HUES64 (cell line): ENCODE measurements at regions not wholly inside any gene's neighbourhood (a gene's known extent, or its start where the extent isn't known, plus 50 kb on each side); places are given as distances from the start of the nearest gene placed in this dataset.

ENCODE experiments used
- H3K27ac ChIP-seq: 2 replicates; pipeline ENCODE4 v1.7.0; 2013; ENCODE audit warnings: low read depth, low read length, inconsistent platforms
- H3K27me3 ChIP-seq: 2 replicates; pipeline ENCODE4 v1.6.1; 2013; ENCODE audit warnings: mild to moderate bottlenecking, low read length; ENCODE audit not compliant: insufficient read depth
- H3K36me3 ChIP-seq: 2 replicates; pipeline ENCODE4 v1.6.1; 2013; ENCODE audit warnings: mild to moderate bottlenecking, low read length; ENCODE audit not compliant: insufficient read depth
- H3K4me1 ChIP-seq: 2 replicates; pipeline ENCODE4 v1.6.1; 2013; ENCODE audit warnings: mild to moderate bottlenecking, low read length, moderate library complexity; ENCODE audit not compliant: insufficient read depth
- H3K4me3 ChIP-seq: 2 replicates; pipeline ENCODE4 v1.5.1; 2013; ENCODE audit warnings: mild to moderate bottlenecking, low read length, moderate library complexity
- H3K9ac ChIP-seq: 2 replicates; pipeline ENCODE4 v1.6.1; 2013; ENCODE audit warnings: mild to moderate bottlenecking, low read depth, low read length
- H3K9me3 ChIP-seq: 2 replicates; pipeline ENCODE4 v1.6.1; 2013; ENCODE audit warnings: low read depth, low read length; ENCODE audit not compliant: insufficient read depth
- WGBS: fragments of 150-250, 120-280 bp; methylation state at CpG from one replicate; pipeline ENCODE4 v1.1.7; 2013; ENCODE audit warnings: missing lambda C conversion rate; 5-methylcytosine and 5-hydroxymethylcytosine counted together

DNA sequence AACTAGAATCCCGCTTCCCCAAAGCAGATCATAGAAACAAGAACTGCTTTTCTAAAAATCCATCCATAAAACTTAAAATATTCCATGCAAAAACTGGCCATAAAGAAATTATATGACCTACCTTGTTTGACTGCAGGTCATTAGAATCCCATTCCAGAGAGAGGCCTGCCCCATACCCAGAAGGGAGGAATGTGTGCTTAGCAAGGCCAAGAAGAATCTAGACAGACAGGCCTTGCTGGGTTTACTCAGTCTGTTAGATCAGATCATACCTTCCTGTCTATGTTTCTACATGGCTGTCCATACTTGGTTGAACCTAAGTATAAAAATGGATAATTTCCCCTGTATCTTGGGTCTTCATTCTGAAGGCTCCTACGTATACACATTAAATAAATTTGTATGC lies 358.8 kb upstream of the TRPC7 start:
- Histone ChIP-seq H3K27ac (no peak overlapping the region), H3K4me1 (no peaks in the 10 kb centered on the region), H3K9me3 (no peaks in the 10 kb centered on the region), H3K36me3 (no peaks in the 10 kb centered on the region), H3K9ac (no peak overlapping the region), H3K27me3 (no peaks in the 10 kb centered on the region), H3K4me3 (no peak overlapping the region)
- WGBS: 97% methylated on average over 2 of the region's 2 CpGs

DNA sequence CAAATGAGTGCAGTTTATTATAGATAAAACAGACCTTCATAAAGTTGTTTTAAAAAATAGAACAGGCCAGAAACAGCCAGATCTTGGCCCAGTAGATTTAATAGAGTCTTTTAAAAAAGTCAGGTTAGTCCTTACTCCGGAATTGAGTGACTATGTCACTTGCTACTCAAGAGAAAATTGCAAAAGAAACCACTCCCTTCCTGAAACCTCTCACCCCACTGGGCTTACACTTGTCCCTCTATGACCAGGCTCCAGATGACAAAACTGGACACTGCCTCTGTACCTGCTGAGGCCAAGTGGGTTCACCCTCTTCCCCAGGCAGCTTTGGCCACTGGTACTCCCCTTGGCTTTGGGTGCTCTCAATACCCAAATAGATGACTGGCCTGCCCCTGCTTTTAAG lies 357.2 kb upstream of the TRPC7 start:
- H3K36me3 ChIP-seq: no peaks in the 10 kb centered on the region
- no peaks in the 10 kb centered on the region for H3K4me1 ChIP-seq
- no peaks in the 10 kb centered on the region for H3K27me3 ChIP-seq
- 96% methylated on average over 1 of the region's 1 CpG for WGBS
- no peak overlapping the region for H3K9ac ChIP-seq
- H3K4me3 ChIP-seq: no peak overlapping the region
- H3K27ac ChIP-seq: no peak overlapping the region
- H3K9me3 ChIP-seq: no peaks in the 10 kb centered on the region

DNA sequence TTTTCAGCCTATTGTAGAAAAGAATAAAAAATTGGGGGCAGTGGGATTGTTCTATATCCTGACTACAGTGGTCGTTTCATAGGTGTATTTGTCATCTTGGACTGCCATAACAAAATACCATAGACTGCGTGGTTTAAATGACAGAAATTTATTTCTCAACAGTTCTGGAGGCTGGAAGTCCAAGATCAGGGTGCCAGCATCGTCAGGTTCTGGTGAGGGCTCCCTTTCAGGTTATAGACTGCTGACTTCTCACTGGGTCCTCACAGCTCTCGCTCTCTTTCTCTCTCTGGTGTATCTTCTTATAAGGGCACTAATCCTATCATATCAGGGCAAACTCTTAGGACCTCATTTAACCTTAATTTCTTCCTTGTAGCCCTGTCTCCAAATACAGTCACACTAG lies 356.7 kb upstream of the TRPC7 start:
- Histone ChIP-seq H3K27me3 (no peaks in the 10 kb centered on the region), H3K9ac (no peak overlapping the region), H3K27ac (no peak overlapping the region), H3K4me1 (no peaks in the 10 kb centered on the region), H3K4me3 (no peak overlapping the region), H3K9me3 (no peaks in the 10 kb centered on the region), H3K36me3 (no peaks in the 10 kb centered on the region)
- WGBS: 97% methylated on average over 4 of the region's 4 CpGs

DNA sequence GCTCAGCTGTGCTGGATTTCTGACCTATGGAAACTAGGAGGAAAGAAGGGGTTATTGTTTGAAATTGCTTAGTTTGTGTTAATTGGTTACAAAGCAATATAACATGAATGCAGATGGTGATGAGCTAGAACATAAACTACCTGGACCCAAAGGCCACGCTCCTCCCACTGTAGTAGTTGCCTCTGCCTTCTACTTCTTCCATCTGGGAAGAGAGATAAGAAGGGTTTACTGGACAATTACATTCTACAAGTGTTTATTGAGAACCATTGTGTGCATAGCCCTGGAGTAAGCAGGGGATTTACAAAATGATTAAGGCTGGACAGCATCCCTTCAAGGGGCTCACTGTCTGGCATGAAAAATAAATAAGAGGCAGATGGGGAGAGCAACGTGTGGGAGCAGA lies 355.3 kb upstream of the TRPC7 start:
- Histone ChIP-seq H3K9ac (no peak overlapping the region), H3K4me3 (no peak overlapping the region), H3K27ac (no peak overlapping the region)

DNA sequence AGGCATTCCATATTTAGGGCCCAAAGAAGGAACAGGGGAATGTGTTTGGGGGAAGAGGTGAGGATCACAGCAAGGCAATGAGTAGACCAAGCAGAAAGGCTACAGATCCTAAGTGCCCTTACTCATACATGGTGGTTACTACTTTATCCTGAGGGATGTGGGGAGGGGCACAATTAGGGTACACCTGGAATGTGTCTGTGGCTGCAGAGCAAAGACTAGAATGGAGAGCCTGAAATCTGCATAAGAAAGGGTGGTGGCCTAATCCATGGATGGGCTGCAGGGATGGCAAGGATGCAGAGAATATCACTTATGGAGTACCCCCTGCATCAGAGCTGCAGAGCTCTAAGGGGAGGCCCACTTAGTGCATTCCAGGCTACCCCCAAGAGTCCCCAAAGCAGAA lies 352.6 kb upstream of the TRPC7 start:
- H3K9me3 ChIP-seq: 0 out of 2 replicates have a peak, but pooled peaks cover 3% of the 10 kb centered on the region
- no peak overlapping the region for H3K4me3 ChIP-seq
- H3K36me3 ChIP-seq: no peaks in the 10 kb centered on the region
- no peaks in the 10 kb centered on the region for H3K4me1 ChIP-seq
- no peak overlapping the region for H3K27ac ChIP-seq
- H3K27me3 ChIP-seq: no peaks in the 10 kb centered on the region
- no peak overlapping the region for H3K9ac ChIP-seq

More for the DNA sequence above, 355.3 kb upstream of the TRPC7 start:
- 90% methylated on average over 2 of the region's 2 CpGs for WGBS
- no peaks in the 10 kb centered on the region for H3K27me3 ChIP-seq
- no peaks in the 10 kb centered on the region for H3K9me3 ChIP-seq
- H3K4me1 ChIP-seq: no peaks in the 10 kb centered on the region
- H3K36me3 ChIP-seq: no peaks in the 10 kb centered on the region

DNA sequence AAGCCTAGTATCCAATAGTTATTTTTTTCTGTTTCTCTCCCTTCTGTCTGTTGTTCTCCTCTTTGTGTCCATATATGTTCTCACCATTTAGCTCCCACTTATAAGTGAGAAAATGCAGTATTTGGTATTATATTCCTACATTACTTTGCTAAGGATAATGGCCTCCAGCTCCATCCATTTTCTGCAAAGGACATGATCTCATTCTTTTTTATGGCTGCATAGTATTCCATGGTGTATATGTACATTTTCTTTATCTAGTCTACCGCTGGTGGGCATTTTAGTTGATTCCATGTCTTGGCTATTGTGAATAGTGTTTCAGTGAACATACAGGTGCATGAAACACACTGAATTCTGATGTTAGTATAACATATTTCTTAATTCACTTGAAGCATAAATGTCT lies 348.9 kb upstream of the TRPC7 start:
- Histone ChIP-seq H3K36me3 (no peaks in the 10 kb centered on the region), H3K27me3 (no peaks in the 10 kb centered on the region), H3K4me1 (no peaks in the 10 kb centered on the region), H3K9me3 (0 out of 2 replicates have a peak, but pooled peaks cover 3% of the 10 kb centered on the region), H3K9ac (no peak overlapping the region), H3K27ac (no peak overlapping the region), H3K4me3 (no peak overlapping the region)
- 100% methylated on average over 1 of the region's 1 CpG for WGBS

DNA sequence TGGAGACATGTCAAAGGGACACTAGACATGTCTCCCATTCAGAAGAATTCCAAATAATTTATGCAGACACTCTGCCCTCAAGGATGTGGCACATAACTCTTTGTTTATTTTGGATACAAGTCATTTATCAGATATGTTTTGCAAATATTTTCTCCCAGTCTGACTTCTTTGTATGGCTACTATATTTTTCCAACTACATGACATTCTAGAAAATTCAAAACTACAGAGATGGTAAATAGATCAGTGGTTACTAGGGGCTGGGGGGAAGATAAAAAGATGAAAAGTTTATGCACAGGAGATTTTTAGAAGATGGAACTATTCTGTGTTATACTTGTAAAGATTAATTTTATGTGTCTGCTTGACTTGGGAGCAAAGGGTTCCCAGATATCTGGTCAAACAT lies 347.3 kb upstream of the TRPC7 start:
- Histone ChIP-seq H3K27ac (no peak overlapping the region), H3K4me3 (no peak overlapping the region), H3K9me3 (0 out of 2 replicates have a peak, but pooled peaks cover 3% of the 10 kb centered on the region), H3K9ac (no peak overlapping the region), H3K27me3 (no peaks in the 10 kb centered on the region), H3K36me3 (no peaks in the 10 kb centered on the region), H3K4me1 (no peaks in the 10 kb centered on the region)

DNA sequence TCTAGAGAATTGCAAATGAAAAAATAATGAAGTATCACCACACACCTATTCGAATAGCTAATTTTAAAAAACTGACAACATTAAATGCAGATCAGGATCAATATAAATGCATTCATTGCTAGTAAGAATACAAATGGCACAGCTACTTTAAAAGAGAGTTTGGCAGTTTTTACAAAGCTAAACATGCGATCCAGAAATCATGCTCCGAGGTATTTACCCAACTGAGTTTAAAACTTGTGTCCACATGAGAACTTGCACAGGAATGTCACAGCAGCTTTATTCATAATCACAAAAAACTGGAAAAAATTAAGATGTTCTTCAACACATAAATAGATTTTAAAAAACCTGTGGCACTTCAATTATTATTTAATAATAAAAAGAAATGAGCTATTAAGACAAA lies 345.5 kb upstream of the TRPC7 start:
- 94% methylated on average over 3 of the region's 3 CpGs for WGBS
- Histone ChIP-seq H3K27me3 (no peaks in the 10 kb centered on the region), H3K4me1 (no peaks in the 10 kb centered on the region), H3K36me3 (no peaks in the 10 kb centered on the region), H3K4me3 (no peak overlapping the region), H3K9me3 (0 out of 2 replicates have a peak, but pooled peaks cover 3% of the 10 kb centered on the region), H3K9ac (no peak overlapping the region), H3K27ac (no peak overlapping the region)

DNA sequence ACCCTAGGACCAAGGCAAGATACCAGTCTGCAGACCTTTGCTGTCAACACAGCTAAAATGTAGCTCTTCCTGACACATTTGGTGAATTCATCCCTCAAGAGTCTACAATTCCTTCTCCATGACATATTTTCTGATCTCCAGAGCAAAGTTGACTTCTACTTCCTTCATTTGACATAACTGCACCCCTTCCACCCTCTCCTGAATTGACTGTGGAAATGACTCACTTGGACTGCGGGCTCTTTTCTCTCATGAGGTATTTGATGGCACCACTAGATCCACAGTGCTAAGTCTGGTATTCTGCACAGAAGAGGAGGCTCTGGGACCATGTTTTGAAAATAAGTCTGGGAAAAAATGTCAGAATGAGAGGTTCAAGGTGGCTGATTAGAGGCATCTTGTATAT lies 338.4 kb upstream of the TRPC7 start:
- WGBS: 95% methylated on average over 1 of the region's 1 CpG
- Histone ChIP-seq H3K9ac (no peak overlapping the region), H3K9me3 (no peaks in the 10 kb centered on the region), H3K27me3 (no peaks in the 10 kb centered on the region), H3K4me1 (no peaks in the 10 kb centered on the region), H3K4me3 (no peak overlapping the region), H3K27ac (no peak overlapping the region), H3K36me3 (no peaks in the 10 kb centered on the region)

DNA sequence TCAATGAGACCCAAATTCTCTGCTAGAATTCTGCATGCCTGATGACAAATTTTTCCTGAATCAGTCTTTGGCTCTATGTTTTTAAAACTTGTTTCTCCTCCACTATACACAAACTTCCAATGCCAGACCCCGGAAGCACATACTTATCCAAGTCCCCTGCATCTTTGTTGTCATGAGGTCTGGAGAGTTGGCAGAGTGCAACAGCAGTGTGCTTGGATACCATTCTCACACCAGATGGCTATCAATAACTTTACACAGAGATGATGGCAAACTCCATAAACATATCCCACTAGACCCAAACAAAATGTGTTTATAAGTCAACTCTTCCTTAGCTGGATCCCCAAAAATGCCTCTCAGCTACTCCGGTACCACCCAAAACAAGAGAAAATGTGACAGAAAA lies 337.7 kb upstream of the TRPC7 start:
- Histone ChIP-seq H3K9ac (no peak overlapping the region), H3K27ac (no peak overlapping the region), H3K27me3 (no peaks in the 10 kb centered on the region), H3K4me1 (no peaks in the 10 kb centered on the region), H3K9me3 (no peaks in the 10 kb centered on the region), H3K36me3 (no peaks in the 10 kb centered on the region), H3K4me3 (no peak overlapping the region)
- WGBS: 98% methylated on average over 2 of the region's 2 CpGs

DNA sequence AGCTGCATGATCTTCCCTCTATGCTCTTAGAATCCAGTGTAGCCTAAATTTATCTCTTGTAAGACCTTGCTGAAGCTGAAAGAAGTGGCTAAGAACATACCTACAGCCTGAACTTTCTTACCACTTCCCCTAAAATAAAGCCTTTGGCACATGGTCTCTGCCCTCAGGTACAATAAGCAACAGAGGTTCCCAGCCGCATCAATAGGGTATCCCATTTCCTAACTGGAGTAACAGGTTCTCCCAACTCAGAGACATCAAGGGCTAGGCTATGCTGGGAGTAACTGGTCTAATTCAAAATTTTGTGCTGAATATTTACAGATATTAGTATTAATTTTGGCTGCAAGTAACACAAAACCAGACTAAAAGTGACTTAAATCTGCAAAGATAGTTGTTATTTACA lies 335.8 kb upstream of the TRPC7 start:
- peaks cover 9% of the 10 kb centered on the region; the same call in 1 of the 2 replicates for H3K4me1 ChIP-seq
- H3K27me3 ChIP-seq: no peaks in the 10 kb centered on the region
- 100% methylated on average over 1 of the region's 1 CpG for WGBS
- H3K4me3 ChIP-seq: no peak overlapping the region
- no peaks in the 10 kb centered on the region for H3K36me3 ChIP-seq
- H3K9ac ChIP-seq: no peak overlapping the region
- no peak overlapping the region for H3K27ac ChIP-seq
- no peaks in the 10 kb centered on the region for H3K9me3 ChIP-seq

DNA sequence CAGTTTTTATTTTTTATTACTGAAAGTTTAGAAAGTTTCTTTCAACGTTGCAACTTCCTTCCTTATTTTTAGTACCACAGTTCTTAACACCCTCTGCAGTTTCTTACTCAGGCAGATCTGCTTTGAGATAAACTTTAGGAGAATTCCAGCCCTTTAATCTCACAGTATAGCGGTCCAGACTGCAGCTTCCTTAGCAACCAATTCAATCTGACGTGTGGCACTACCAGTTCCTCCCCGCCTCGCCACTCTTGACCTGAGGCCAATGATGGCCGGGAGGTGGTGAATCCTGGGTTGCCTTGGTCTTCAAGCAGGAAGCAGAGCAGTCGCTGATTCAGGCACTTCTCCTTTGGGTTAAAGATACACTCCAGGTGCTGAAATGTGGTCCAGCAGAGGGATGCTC lies 334.3 kb upstream of the TRPC7 start:
- WGBS: 86% methylated on average over 7 of the region's 7 CpGs
- Histone ChIP-seq H3K4me1 (peaks cover 9% of the 10 kb centered on the region; the same call in 1 of the 2 replicates), H3K4me3 (no peak overlapping the region), H3K27ac (no peak overlapping the region), H3K27me3 (no peaks in the 10 kb centered on the region), H3K9me3 (no peaks in the 10 kb centered on the region), H3K36me3 (no peaks in the 10 kb centered on the region), H3K9ac (no peak overlapping the region)
